AG09309 (cell line): ENCODE measurements at regions not wholly inside any gene's neighbourhood (a gene's known extent, or its start where the extent isn't known, plus 50 kb on each side); places are given as distances from the start of the nearest gene placed in this dataset.
A peak's percentile ranks its signal among the peaks of the same experiment; 100 is the strongest.

Experiments
- DNase-seq: peaks from one replicate; pipeline ENCODE4 v3.0.0-alpha.2; 2010; ENCODE audit warnings: low read depth
- H3K4me3 ChIP-seq: 2 replicates; pipeline ENCODE4 v1.5.1; 2011; ENCODE audit warnings: mild to moderate bottlenecking, low read depth, low read length, moderate library complexity; ENCODE audit not compliant: control insufficient read depth
- CTCF ChIP-seq: IDR thresholded peaks from 2 replicates; pipeline ENCODE4 v1.5.1; 2011; ENCODE audit warnings: mild to moderate bottlenecking, low read depth, low read length, inconsistent platforms; ENCODE audit not compliant: insufficient read depth, control insufficient read depth; ENCODE audit errors: missing control alignments

DNA sequence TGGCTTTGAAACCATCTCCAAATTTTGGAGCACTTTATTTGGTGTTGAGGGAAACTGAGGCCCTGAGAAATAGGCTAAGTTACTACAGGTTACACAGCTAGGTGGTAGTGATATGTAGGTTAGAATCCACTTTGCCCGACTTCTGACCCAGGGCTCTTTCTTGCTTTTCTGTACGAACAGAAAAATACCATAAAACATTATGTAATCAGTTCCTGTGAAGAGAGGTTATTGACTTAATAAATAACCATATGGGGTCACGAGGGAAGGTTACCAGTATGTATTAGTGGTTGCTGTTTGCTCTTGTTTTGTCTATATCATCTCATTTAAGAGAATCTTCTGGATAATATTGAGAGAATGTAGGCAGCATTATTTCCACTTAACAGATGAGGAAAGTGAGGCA, 172.2 kb upstream of the MAF start:
- H3K4me3 ChIP-seq, result no peak overlapping the region
- DNase-seq, result no peak
- no peak for TF ChIP-seq CTCF

GRCh38 chr16:79772048-79772447, 171.5 kb upstream of the MAF start:
- no peak for DNase-seq
- no peak overlapping the region for H3K4me3 ChIP-seq
- TF ChIP-seq CTCF, result no peak

- peak; percentile 27 for DNase-seq
- no peak for TF ChIP-seq CTCF
Measured at GRCh38 chr16:79770244-79771064, 169.9 kb upstream of the MAF start.

DNA sequence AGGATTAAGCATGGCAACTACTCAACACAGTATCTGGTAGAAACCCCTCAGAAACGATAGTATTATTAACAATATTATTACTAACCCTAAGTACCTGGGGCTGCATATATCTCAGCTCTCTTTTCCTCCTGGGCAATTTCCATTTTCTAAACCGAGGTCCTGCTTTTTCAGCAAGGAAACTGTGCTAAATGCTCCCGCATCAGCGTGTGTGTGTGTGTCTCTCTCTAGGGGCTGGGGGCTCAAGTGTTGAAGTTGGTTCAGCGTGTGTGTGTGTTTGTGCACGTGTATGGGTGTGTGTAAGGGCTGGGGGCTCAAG, 169.3 kb upstream of the MAF start:
- no peak for DNase-seq
- TF ChIP-seq CTCF, result no peak
- peak overlapping the region; percentile 67 for H3K4me3 ChIP-seq

More at GRCh38 chr16:79770244-79771064, 169.9 kb upstream of the MAF start:
- H3K4me3 ChIP-seq, result peak overlapping the region; percentile 67

- no peak for TF ChIP-seq CTCF
- no peak overlapping the region for H3K4me3 ChIP-seq
- DNase-seq, result no peak
Measured at GRCh38 chr16:79769270-79769927, 168.9 kb upstream of the MAF start.

- no peak for DNase-seq
- TF ChIP-seq CTCF, result no peak
- peak overlapping the region; percentile 17 for H3K4me3 ChIP-seq
Measured at GRCh38 chr16:79768276-79768970, 167.9 kb upstream of the MAF start.
